Thoracic aorta (tissue), 2 donors: ENCODE measurements at regions not wholly inside any gene's neighbourhood (a gene's known extent, or its start where the extent isn't known, plus 50 kb on each side); places are given as distances from the start of the nearest gene placed in this dataset.

Source experiments
- ATAC-seq: fragments of 150-250 bp; one replicate; pipeline ENCODE4 v1.8.0; 2017; ENCODE audit warnings: low read depth; ENCODE audit not compliant: insufficient number of reproducible peaks, low FRiP score
- DNase-seq: peaks from one replicate; pipeline ENCODE4 v3.0.0-alpha.2; 2020; ENCODE audit warnings: low spot score
- H3K27ac ChIP-seq, 2 donors: fragments of 200-600 bp; sonication (generic); 1 replicate in 1 of 2; 2 replicates in 1 of 2; pipeline ENCODE4 v1.5.1; 2016; ENCODE audit warnings: mild to moderate bottlenecking in 2 of 2, moderate library complexity in 2 of 2
- H3K27me3 ChIP-seq: fragments of 200-600 bp; sonication (generic); replicated peaks from 2 replicates; pipeline ENCODE4 v1.6.0; 2016; ENCODE audit warnings: mild to moderate bottlenecking; ENCODE audit not compliant: insufficient read depth
- H3K36me3 ChIP-seq: fragments of 200-600 bp; sonication (generic); one replicate; pipeline ENCODE4 v1.5.1; 2016
- H3K4me1 ChIP-seq, 2 donors: fragments of 200-600 bp; sonication (generic); 1 replicate in 1 of 2; 2 replicates in 1 of 2; pipeline versions ENCODE4 v1.5.1 to v1.6.0; 2016; ENCODE audit warnings: low read depth in 2 of 2, mild to moderate bottlenecking in 1 of 2; ENCODE audit not compliant: control insufficient read depth in 1 of 2
- H3K4me3 ChIP-seq: fragments of 200-600 bp; sonication (generic); 2 replicates; pipeline ENCODE4 v1.5.1; 2016; ENCODE audit warnings: mild to moderate bottlenecking
- H3K9me3 ChIP-seq: fragments of 200-600 bp; sonication (generic); 2 replicates; pipeline ENCODE4 v1.5.1; 2016
- TF ChIP-seq, protein P1 (sequence below): fragments of 200-600 bp; sonication (generic); IDR thresholded peaks from one replicate; pipeline ENCODE4 v1.5.1; 2019; ENCODE audit warnings: antibody characterized with exemption

DNA sequence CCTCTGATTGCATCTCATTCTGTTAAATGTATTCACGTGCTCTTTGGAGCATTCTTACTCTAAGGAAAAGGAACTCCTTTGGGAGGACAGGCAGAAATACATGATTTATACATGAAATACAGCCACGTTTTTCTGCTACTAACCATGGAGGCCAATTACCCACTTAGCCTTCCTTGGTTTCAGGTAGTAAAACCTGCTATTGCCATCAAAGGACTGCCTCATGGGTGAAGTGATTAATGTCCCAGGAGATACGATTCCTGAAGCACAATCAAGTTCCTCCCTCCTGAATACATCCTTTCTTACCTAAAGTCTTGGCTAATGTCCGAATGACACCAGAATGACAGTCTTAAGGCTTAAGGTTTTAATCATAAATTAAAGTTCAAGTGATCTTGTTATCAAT lies 58.5 kb upstream of the PIK3CG start:
- Histone ChIP-seq H3K4me3 (no peak overlapping the region), H3K27ac (no peak overlapping the region), H3K9me3 (no peaks in the 10 kb centered on the region), H3K27me3 (no peaks in the 10 kb centered on the region), H3K4me1 (no peaks in the 10 kb centered on the region), H3K36me3 (no peaks in the 10 kb centered on the region)
- no peak for ATAC-seq
- no peak for DNase-seq
- TF ChIP-seq, protein P1, sequence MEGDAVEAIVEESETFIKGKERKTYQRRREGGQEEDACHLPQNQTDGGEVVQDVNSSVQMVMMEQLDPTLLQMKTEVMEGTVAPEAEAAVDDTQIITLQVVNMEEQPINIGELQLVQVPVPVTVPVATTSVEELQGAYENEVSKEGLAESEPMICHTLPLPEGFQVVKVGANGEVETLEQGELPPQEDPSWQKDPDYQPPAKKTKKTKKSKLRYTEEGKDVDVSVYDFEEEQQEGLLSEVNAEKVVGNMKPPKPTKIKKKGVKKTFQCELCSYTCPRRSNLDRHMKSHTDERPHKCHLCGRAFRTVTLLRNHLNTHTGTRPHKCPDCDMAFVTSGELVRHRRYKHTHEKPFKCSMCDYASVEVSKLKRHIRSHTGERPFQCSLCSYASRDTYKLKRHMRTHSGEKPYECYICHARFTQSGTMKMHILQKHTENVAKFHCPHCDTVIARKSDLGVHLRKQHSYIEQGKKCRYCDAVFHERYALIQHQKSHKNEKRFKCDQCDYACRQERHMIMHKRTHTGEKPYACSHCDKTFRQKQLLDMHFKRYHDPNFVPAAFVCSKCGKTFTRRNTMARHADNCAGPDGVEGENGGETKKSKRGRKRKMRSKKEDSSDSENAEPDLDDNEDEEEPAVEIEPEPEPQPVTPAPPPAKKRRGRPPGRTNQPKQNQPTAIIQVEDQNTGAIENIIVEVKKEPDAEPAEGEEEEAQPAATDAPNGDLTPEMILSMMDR, result no peak

DNA sequence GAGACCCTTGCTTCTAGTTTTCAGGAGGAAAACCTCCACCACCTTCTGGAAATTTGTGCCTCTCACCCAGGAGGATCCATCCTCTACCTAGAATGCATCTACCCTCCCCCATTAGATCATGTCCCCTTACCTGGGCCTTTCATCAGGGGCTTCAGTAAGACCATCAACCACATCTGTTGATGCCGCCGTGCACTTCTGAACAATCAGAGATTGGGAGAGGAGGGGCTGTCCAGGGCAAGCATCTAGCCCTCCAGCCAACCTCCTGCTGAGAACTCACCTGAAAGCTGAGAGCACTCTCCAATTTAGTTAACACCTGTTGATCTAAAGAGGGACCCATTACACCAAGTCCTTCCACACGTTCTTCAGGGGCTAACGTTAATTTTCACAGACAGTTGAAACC lies 57.6 kb upstream of the PIK3CG start:
- Histone ChIP-seq H3K4me1 (no peaks in the 10 kb centered on the region), H3K27ac (no peak overlapping the region), H3K4me3 (no peak overlapping the region), H3K27me3 (no peaks in the 10 kb centered on the region), H3K36me3 (no peaks in the 10 kb centered on the region), H3K9me3 (no peaks in the 10 kb centered on the region)
- ATAC-seq (no peak), DNase-seq (no peak)
- TF ChIP-seq, protein P1, result no peak

DNA sequence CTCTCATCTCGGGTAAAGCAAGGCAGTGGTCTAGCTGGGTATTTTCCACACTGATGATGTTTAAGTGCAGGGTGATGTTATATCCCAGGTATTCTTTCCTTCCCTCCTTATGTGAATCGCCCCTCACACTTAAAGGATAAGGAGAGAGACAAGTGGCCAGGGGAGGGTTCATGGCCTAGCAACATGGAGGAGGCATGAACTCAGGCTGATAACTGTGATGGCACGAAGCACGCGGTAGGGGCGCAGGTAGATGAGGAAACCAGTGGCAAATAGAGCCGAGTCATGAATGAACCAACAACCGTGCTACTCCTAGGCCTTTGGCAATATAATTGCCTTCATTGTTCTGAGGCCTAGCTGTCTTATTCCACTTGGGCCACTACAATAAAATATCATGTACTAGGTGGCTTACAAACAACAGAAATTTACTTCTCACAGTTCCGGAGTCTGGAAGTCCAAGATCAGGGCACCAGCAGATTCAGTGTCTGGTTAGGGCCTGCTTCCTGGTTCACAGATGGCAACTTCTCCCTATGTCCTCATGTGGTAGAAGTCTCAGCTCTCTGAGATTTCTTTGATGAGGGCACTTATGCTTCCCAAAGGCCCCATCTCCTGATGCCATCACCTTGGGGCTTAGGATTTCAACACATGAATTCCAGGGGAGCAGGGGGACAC lies 56.0 kb upstream of the PIK3CG start:
- no peak for DNase-seq
- Histone ChIP-seq H3K4me3 (no peak overlapping the region), H3K27ac (no peak overlapping the region), H3K9me3 (no peaks in the 10 kb centered on the region), H3K4me1 (no peaks in the 10 kb centered on the region), H3K27me3 (no peaks in the 10 kb centered on the region), H3K36me3 (no peaks in the 10 kb centered on the region)
- TF ChIP-seq, protein P1, result no peak
- no peak for ATAC-seq

DNA sequence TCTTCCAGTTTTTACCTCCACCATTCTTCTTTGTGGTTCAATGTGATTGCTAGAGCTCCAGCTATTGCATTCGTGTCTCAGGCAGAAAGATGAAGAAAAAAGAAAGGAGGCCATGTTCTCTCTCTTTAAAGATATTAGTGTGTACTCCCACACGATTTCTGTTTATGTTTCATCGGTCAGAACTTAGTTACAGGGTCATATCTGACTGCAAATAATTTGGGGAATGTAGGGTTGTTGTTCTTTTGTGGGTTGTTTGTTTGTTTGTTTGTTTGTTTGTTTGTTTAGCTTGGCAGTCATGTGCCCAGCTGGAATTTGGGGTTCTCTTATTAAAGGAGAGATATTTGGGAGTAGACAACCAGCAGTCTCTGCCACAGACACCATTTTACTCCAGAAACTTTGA lies 53.6 kb upstream of the PIK3CG start:
- Histone ChIP-seq H3K36me3 (no peaks in the 10 kb centered on the region), H3K4me1 (no peaks in the 10 kb centered on the region), H3K4me3 (no peak overlapping the region), H3K9me3 (no peaks in the 10 kb centered on the region), H3K27ac (no peak overlapping the region), H3K27me3 (no peaks in the 10 kb centered on the region)
- ATAC-seq, result no peak
- TF ChIP-seq, protein P1, result no peak
- DNase-seq, result no peak

DNA sequence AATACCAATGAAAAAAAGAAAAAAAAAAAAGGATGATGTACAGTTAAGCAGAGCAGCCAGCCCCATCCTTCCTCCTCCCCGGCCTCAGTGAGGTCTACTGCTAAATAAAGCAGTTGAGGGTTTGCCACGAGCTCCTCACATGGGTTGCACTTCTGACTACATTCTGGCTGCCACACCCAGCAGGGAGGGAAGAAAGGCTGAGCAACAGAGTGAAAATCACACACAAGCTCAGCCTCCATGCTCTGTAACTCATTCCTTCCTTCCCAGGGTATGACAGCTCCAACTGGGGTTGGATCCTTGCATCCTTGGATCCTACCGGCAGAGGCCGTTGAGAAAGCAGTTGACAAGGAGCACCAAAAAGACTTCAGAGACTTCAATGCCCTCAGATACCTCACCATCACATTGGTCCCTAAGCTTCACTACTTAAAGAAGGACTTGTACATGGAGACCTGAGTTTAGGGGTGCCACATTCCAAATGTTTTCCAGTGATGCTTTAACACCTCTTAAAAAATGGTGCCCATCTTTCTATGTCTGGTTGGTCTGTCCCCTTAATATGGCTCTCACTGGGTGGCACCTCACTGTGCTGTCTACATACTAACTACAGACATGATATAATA lies 52.9 kb upstream of the PIK3CG start:
- TF ChIP-seq, protein P1, result no peak
- Histone ChIP-seq H3K27me3 (no peaks in the 10 kb centered on the region), H3K4me1 (no peaks in the 10 kb centered on the region), H3K27ac (no peak overlapping the region), H3K9me3 (no peaks in the 10 kb centered on the region), H3K36me3 (no peaks in the 10 kb centered on the region), H3K4me3 (no peak overlapping the region)
- no peak for ATAC-seq
- DNase-seq, result no peak
